ENCODE measurements at regions not wholly inside any gene's neighbourhood (a gene's known extent, or its start where the extent isn't known, plus 50 kb on each side); places are given as distances from the start of the nearest gene placed in this dataset.

DNA sequence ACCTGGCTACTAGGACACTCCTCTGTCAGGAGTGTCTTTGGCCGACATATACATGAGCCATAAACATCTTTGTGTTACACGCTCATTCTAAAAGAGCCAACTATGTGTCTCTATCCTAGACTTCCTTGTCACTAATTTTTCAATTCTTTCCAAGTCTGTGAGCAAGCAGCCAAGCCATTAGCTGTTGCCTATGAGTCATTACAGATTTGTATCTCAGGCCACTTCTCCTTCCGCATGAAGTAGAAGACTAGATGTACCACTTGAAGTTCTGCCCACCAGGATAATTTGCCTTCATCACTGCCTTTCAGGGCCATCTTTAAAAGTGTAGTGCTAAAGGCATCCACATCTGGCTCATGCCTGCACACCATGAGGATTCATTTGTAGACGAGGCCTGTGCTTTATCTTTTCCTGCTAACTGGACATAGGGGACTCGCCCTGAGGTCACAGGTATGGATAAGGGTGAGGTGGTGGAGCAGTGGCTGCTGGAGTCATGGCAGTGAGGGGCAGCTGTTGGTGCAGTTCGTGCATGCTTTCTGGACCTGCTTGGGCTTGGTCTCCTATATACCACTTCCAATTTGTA is 126.1 kb upstream of the KL start:
- Histone ChIP-seq H3K9me3 (ENCODE audit: control insufficient read depth in 2 of 2, low read length in 2 of 2) (peaks cover 0 to 7% of the 10 kb centered on the region in 2 donors), H3K36me3 (ENCODE audit: control insufficient read depth in 2 of 2, insufficient read depth in 2 of 2, low read length in 2 of 2) (no peaks in the 10 kb centered on the region), H3K9ac (ENCODE audit: low read depth in 1 of 2, low read length in 2 of 2) (no peak overlapping the region), H3K4me1 (ENCODE audit: control insufficient read depth in 2 of 2, insufficient read depth in 2 of 2, low read length in 2 of 2) (no peaks in the 10 kb centered on the region), H3K27ac (ENCODE audit: low read depth in 2 of 2, low read length in 2 of 2) (no peak overlapping the region), H3K27me3 (ENCODE audit: control insufficient read depth in 2 of 2, insufficient read depth in 2 of 2, low read length in 2 of 2) (no peaks in the 10 kb centered on the region), H3K4me3 (ENCODE audit: low read length in 2 of 2) (no peak overlapping the region)

DNA sequence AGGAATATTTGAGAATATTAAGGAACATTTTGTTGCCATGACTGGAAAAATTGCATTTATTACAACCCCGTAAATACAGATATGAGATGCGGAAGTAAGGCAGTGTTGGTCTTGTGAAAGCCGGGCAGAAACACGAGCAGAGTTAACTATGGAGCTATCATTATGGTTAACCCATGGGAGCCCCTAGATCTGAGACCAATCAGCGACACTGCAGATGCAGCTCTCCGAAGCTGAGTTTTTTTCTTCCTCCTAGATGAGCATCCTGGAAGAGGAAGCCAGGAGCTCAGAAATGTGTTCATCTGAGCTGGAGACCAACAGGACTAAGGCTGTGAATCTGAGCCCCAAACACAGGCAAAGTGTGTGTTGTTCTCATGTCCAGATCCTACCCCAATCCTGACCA is 123.0 kb upstream of the KL start:
- Histone ChIP-seq H3K9ac (ENCODE audit: low read depth in 1 of 2, low read length in 2 of 2) (no peak overlapping the region), H3K36me3 (ENCODE audit: control insufficient read depth in 2 of 2, insufficient read depth in 2 of 2, low read length in 2 of 2) (no peaks in the 10 kb centered on the region), H3K27me3 (ENCODE audit: control insufficient read depth in 2 of 2, insufficient read depth in 2 of 2, low read length in 2 of 2) (no peaks in the 10 kb centered on the region), H3K9me3 (ENCODE audit: control insufficient read depth in 2 of 2, low read length in 2 of 2) (no peaks in the 10 kb centered on the region), H3K27ac (ENCODE audit: low read depth in 2 of 2, low read length in 2 of 2) (no peak overlapping the region), H3K4me3 (ENCODE audit: low read length in 2 of 2) (no peak overlapping the region), H3K4me1 (ENCODE audit: control insufficient read depth in 2 of 2, insufficient read depth in 2 of 2, low read length in 2 of 2) (no peaks in the 10 kb centered on the region)

DNA sequence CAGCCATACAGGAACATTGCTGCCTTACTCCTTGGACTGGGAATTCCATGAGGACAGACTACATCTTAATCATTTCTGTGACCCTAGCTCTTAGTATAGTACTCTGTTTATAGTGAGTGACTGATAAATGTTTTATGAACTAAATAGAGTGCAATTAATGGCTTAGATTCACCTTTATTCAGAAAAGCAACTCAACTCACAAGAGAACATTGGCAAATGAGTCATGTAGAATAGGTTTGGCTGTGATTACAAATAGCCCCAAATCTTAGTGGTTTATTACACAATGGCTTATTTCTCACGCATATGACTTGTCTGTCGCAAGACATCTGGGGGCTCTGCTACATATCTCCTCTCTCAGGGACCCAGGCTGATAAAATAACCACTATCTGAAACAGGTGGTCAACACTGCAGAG is 121.6 kb upstream of the KL start:
- Histone ChIP-seq H3K9me3 (ENCODE audit: control insufficient read depth in 2 of 2, low read length in 2 of 2) (no peaks in the 10 kb centered on the region), H3K27ac (ENCODE audit: low read depth in 2 of 2, low read length in 2 of 2) (no peak overlapping the region), H3K4me1 (ENCODE audit: control insufficient read depth in 2 of 2, insufficient read depth in 2 of 2, low read length in 2 of 2) (no peaks in the 10 kb centered on the region), H3K36me3 (ENCODE audit: control insufficient read depth in 2 of 2, insufficient read depth in 2 of 2, low read length in 2 of 2) (no peaks in the 10 kb centered on the region), H3K9ac (ENCODE audit: low read depth in 1 of 2, low read length in 2 of 2) (no peak overlapping the region), H3K4me3 (ENCODE audit: low read length in 2 of 2) (no peak overlapping the region), H3K27me3 (ENCODE audit: control insufficient read depth in 2 of 2, insufficient read depth in 2 of 2, low read length in 2 of 2) (no peaks in the 10 kb centered on the region)

DNA sequence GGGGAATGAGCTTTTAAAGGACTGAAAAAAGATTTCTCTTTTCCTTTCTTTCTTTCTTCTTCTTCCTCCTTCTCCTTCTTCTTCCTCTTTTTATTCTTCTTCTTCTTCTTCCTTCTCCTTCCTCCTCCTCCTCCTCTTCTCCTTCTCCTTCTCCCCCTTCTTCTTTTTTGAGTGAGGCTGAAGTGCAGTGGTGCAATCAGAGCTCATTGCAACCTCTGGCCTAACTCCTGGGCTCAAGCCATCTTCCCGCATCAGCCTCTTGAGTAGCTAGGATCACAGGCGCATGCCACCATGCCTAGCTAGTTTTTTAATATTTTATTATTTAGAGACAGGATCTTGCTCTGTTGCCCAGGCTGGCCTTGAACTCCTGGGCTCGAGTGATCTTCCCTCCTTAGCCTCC is 120.9 kb upstream of the KL start:
- no peak overlapping the region for H3K27ac ChIP-seq (ENCODE audit: low read depth in 2 of 2, low read length in 2 of 2)
- no peaks in the 10 kb centered on the region for H3K9me3 ChIP-seq (ENCODE audit: control insufficient read depth in 2 of 2, low read length in 2 of 2)
- no peaks in the 10 kb centered on the region for H3K4me1 ChIP-seq (ENCODE audit: control insufficient read depth in 2 of 2, insufficient read depth in 2 of 2, low read length in 2 of 2)
- H3K27me3 ChIP-seq (ENCODE audit: control insufficient read depth in 2 of 2, insufficient read depth in 2 of 2, low read length in 2 of 2), result no peaks in the 10 kb centered on the region
- H3K4me3 ChIP-seq (ENCODE audit: low read length in 2 of 2), result no peak overlapping the region
- no peaks in the 10 kb centered on the region for H3K36me3 ChIP-seq (ENCODE audit: control insufficient read depth in 2 of 2, insufficient read depth in 2 of 2, low read length in 2 of 2)
- H3K9ac ChIP-seq (ENCODE audit: low read depth in 1 of 2, low read length in 2 of 2), result no peak overlapping the region

DNA sequence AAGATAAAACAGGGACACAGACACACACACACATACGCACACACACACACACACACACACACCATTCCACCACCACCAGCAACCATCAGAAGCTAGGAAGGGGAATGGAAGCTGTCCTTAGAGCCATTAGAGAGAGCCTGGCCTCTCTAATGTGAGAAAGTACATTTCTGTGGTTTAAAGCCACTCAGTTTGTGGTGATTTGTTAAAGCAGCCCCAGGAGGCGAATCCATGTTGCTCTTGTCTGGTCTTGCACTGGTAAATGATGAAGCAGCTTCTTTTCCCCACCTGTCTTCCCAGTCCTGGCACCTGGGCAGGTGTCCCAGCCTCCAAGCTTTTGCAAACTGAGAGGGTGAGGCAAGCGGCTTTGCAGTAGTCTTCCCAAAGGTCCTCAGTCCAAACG is 118.9 kb upstream of the KL start:
- H3K9ac ChIP-seq (ENCODE audit: low read depth in 1 of 2, low read length in 2 of 2), result no peak overlapping the region
- H3K9me3 ChIP-seq (ENCODE audit: control insufficient read depth in 2 of 2, low read length in 2 of 2), result no peaks in the 10 kb centered on the region
- no peak overlapping the region for H3K4me3 ChIP-seq (ENCODE audit: low read length in 2 of 2)
- H3K27ac ChIP-seq (ENCODE audit: low read depth in 2 of 2, low read length in 2 of 2), result no peak overlapping the region
- no peaks in the 10 kb centered on the region for H3K36me3 ChIP-seq (ENCODE audit: control insufficient read depth in 2 of 2, insufficient read depth in 2 of 2, low read length in 2 of 2)
- no peaks in the 10 kb centered on the region for H3K27me3 ChIP-seq (ENCODE audit: control insufficient read depth in 2 of 2, insufficient read depth in 2 of 2, low read length in 2 of 2)
- no peaks in the 10 kb centered on the region for H3K4me1 ChIP-seq (ENCODE audit: control insufficient read depth in 2 of 2, insufficient read depth in 2 of 2, low read length in 2 of 2)

DNA sequence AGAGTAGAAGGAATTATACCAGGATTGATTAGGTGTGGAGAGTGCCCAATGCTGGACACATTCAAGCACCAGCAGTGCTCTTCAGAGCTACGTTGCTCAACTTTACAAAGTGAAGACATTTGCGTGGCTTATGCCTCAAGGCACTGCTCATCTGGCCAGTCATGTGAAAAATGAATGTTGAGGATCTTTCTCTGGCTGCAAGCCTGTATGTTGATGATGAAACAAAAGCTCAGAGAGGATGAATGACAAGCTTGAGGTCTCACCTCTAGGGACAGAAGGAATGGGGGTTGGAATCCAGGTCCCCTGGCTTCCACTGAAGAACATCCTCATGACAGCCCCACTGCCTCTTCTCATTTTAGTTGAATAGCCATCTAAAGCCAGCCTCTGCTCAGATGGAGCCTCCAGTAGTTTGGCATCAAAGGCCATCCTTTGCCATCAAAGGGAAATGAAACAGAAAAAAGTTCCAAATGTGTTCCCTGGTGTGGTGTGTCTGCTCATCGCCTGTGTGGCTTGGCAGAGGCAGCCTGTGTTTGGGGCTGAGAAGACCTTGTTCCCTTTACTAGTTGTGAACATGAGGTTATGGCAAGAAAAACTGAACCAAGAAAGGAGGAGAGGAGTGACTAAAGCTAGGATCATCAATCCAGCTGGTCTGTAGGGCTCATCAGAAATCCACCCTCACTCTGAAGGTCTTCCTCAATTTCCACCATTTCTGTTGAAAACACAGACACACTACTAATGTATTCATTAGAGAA is 114.0 kb upstream of the KL start:
- H3K4me3 ChIP-seq (ENCODE audit: low read length in 2 of 2), result no peak overlapping the region
- H3K9me3 ChIP-seq (ENCODE audit: control insufficient read depth in 2 of 2, low read length in 2 of 2), result no peaks in the 10 kb centered on the region
- peak overlapping the region; percentile 31 to 45 for H3K27ac ChIP-seq (ENCODE audit: low read depth in 2 of 2, low read length in 2 of 2)
- H3K27me3 ChIP-seq (ENCODE audit: control insufficient read depth in 2 of 2, insufficient read depth in 2 of 2, low read length in 2 of 2), result no peaks in the 10 kb centered on the region
- no peaks in the 10 kb centered on the region for H3K4me1 ChIP-seq (ENCODE audit: control insufficient read depth in 2 of 2, insufficient read depth in 2 of 2, low read length in 2 of 2)
- no peaks in the 10 kb centered on the region for H3K36me3 ChIP-seq (ENCODE audit: control insufficient read depth in 2 of 2, insufficient read depth in 2 of 2, low read length in 2 of 2)
- H3K9ac ChIP-seq (ENCODE audit: low read depth in 1 of 2, low read length in 2 of 2), result no peak overlapping the region

DNA sequence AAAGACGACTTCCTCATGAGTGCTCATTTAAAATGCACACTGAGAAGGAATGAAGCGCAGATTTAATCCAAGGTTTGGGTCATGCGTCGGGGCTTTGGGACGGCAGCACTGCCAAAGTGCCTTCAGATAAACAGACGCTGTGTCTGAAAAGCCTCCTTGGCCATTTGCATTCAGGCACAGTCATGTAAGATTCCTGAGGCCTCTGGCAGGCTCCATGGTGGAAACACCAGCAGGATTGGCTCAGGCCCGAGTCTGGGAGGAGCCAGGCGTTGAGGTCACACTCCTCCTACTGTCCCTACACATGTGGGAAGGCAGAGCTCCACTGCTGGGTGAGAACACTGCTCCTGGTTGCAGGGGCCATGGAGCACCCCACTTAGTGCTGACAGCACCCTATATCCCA is 113.3 kb upstream of the KL start:
- Histone ChIP-seq H3K36me3 (ENCODE audit: control insufficient read depth in 2 of 2, insufficient read depth in 2 of 2, low read length in 2 of 2) (no peaks in the 10 kb centered on the region), H3K9me3 (ENCODE audit: control insufficient read depth in 2 of 2, low read length in 2 of 2) (no peaks in the 10 kb centered on the region), H3K9ac (ENCODE audit: low read depth in 1 of 2, low read length in 2 of 2) (no peak overlapping the region), H3K27ac (ENCODE audit: low read depth in 2 of 2, low read length in 2 of 2) (peak overlapping the region; percentile 31 to 45), H3K4me1 (ENCODE audit: control insufficient read depth in 2 of 2, insufficient read depth in 2 of 2, low read length in 2 of 2) (no peaks in the 10 kb centered on the region), H3K27me3 (ENCODE audit: control insufficient read depth in 2 of 2, insufficient read depth in 2 of 2, low read length in 2 of 2) (no peaks in the 10 kb centered on the region), H3K4me3 (ENCODE audit: low read length in 2 of 2) (no peak overlapping the region)

DNA sequence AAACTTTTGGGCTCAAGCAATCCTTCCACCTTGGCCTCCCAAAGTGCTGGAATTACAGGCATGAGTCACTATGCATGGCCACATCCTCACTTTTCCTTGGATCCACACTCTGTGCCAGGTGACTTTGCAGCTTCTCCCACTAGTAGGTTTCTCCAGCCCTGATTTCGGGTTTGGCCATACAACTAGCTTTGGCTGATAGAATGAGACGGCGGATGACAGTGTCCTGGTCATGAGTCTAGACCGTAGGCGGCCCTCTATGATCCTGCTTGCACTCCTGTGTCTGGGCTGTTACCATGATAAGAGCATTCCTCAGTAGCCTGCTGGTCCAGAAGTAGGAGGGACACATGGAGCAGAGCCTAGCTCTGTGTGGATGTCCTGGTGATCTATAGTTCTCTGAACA is 112.5 kb upstream of the KL start:
- Histone ChIP-seq H3K27ac (ENCODE audit: low read depth in 2 of 2, low read length in 2 of 2) (no peak overlapping the region), H3K9ac (ENCODE audit: low read depth in 1 of 2, low read length in 2 of 2) (no peak overlapping the region), H3K4me1 (ENCODE audit: control insufficient read depth in 2 of 2, insufficient read depth in 2 of 2, low read length in 2 of 2) (no peaks in the 10 kb centered on the region)

DNA sequence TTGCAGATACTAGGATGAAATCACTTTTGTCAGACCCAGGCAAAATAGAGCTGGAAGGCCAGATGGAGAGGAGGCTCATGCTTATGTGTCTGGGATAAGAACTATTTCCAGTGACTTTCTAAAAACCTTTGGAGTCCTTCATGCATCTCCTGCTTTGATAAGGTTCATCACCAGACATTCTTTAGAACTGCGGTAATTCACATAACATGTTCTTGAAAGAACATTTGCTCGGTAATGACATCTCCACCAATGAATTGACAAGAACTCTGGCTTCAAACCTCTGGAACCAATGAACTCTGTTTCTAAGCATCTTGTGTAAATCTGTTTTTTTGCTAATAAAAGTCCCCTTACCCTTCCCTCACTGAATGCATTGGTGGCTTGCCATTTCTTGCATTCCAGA is 112.0 kb upstream of the KL start:
- no peaks in the 10 kb centered on the region for H3K4me1 ChIP-seq (ENCODE audit: control insufficient read depth in 2 of 2, insufficient read depth in 2 of 2, low read length in 2 of 2)
- H3K4me3 ChIP-seq (ENCODE audit: low read length in 2 of 2), result no peak overlapping the region
- no peak overlapping the region for H3K27ac ChIP-seq (ENCODE audit: low read depth in 2 of 2, low read length in 2 of 2)

More for the DNA sequence above, 112.5 kb upstream of the KL start:
- Histone ChIP-seq H3K27me3 (ENCODE audit: control insufficient read depth in 2 of 2, insufficient read depth in 2 of 2, low read length in 2 of 2) (no peaks in the 10 kb centered on the region), H3K9me3 (ENCODE audit: control insufficient read depth in 2 of 2, low read length in 2 of 2) (no peaks in the 10 kb centered on the region), H3K4me3 (ENCODE audit: low read length in 2 of 2) (no peak overlapping the region), H3K36me3 (ENCODE audit: control insufficient read depth in 2 of 2, insufficient read depth in 2 of 2, low read length in 2 of 2) (no peaks in the 10 kb centered on the region)

DNA sequence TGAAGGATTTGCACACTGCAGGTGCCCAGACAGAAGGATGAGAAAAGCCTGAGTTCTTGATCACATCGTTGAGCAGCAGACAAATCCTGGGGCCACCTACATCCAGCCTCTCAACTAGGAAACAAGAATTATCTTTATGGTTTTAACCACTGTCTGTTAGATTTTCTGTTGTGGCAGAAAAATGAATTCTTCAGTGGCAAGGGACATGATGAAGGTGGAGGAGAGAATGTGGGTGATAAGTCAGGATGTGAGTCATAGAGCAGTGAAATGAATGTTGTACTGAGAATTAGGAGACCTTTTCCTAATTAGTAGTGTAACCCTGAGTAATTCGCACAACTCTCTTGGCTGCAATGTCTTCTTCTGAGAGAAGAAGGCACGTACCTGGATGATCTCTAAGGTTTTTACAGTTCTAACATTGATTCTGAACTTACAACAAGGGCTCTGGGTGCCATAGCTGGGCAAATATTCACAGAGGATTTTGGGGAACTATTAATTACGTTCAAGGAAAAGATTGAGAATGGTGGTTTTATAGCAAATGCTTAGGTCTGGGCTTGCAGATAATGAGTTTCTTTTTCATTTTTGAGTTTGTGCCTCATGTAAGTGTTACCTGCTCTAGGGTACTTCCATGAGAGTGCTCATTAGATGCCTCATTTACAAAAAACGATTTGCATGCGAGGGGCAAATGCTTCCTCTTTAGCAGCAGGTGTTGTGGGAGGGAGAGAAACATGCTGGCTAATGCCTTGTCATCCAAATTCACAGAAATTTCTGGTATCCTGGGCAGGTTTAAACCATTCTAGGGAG is 111.0 kb upstream of the KL start:
- H3K27ac ChIP-seq (ENCODE audit: low read depth in 2 of 2, low read length in 2 of 2), result no peak overlapping the region
- no peak overlapping the region for H3K9ac ChIP-seq (ENCODE audit: low read depth in 1 of 2, low read length in 2 of 2)
- no peaks in the 10 kb centered on the region for H3K36me3 ChIP-seq (ENCODE audit: control insufficient read depth in 2 of 2, insufficient read depth in 2 of 2, low read length in 2 of 2)
- no peaks in the 10 kb centered on the region for H3K9me3 ChIP-seq (ENCODE audit: control insufficient read depth in 2 of 2, low read length in 2 of 2)
- no peaks in the 10 kb centered on the region for H3K27me3 ChIP-seq (ENCODE audit: control insufficient read depth in 2 of 2, insufficient read depth in 2 of 2, low read length in 2 of 2)
- H3K4me1 ChIP-seq (ENCODE audit: control insufficient read depth in 2 of 2, insufficient read depth in 2 of 2, low read length in 2 of 2), result no peaks in the 10 kb centered on the region
- no peak overlapping the region for H3K4me3 ChIP-seq (ENCODE audit: low read length in 2 of 2)

More for the DNA sequence above, 112.0 kb upstream of the KL start:
- Histone ChIP-seq H3K36me3 (ENCODE audit: control insufficient read depth in 2 of 2, insufficient read depth in 2 of 2, low read length in 2 of 2) (no peaks in the 10 kb centered on the region), H3K9me3 (ENCODE audit: control insufficient read depth in 2 of 2, low read length in 2 of 2) (no peaks in the 10 kb centered on the region), H3K27me3 (ENCODE audit: control insufficient read depth in 2 of 2, insufficient read depth in 2 of 2, low read length in 2 of 2) (no peaks in the 10 kb centered on the region), H3K9ac (ENCODE audit: low read depth in 1 of 2, low read length in 2 of 2) (no peak overlapping the region)
